ENCODE measurements at regions not wholly inside any gene's neighbourhood (a gene's known extent, or its start where the extent isn't known, plus 50 kb on each side); places are given as distances from the start of the nearest gene placed in this dataset.
A peak's percentile ranks its signal among the peaks of the same experiment; 100 is the strongest.

- DNase-seq: peak; percentile 98
- no peaks in the 10 kb centered on the region for H3K9me3 ChIP-seq (ENCODE audit: low read length)
- POLR2A ChIA-PET (ENCODE audit: unreplicated experiment): interaction anchor here (0.8 kb wide), 1 partner anchor 9 kb away, joined by 5 read pairs; no protein-coding TSS in a partner anchor
- peak; percentile 99 for ATAC-seq
- H3K27me3 ChIP-seq (ENCODE audit: low read length): peaks cover 21% of the 10 kb centered on the region
- H3K79me2 ChIP-seq (ENCODE audit: low read length): no peaks in the 10 kb centered on the region
- BruUV-seq (replicated peaks): no TSS peak
- H3F3A ChIP-seq (ENCODE audit: low read length, unreplicated experiment): no peaks in the 10 kb centered on the region
- no peak overlapping the region for H3K4me3 ChIP-seq (ENCODE audit: low read length)
- no peak overlapping the region for H3K9ac ChIP-seq (ENCODE audit: low read length)
- H3K4me2 ChIP-seq (ENCODE audit: low read length): peak overlapping the region; percentile 40
- no peaks in the 10 kb centered on the region for H3K9me2 ChIP-seq (replicated peaks; ENCODE audit: low read length)
- intact Hi-C loops (cut with micrococcal nuclease): no loop called here
- no peaks in the 10 kb centered on the region for H3K36me3 ChIP-seq (ENCODE audit: low read depth, low read length)
- H3K27ac ChIP-seq (ENCODE audit: low read length): no peak overlapping the region; the same call in 1 of the 2 replicates
- H2AFZ ChIP-seq (ENCODE audit: low read length): no peak overlapping the region
- CTCF ChIA-PET: interaction anchor here (0.7 to 1.1 kb wide), 2 partner anchors 157 to 319 kb away, joined by 3 to 4 read pairs; partner anchors contain the start of gene BTBD17
- no peak for TF ChIP-seq CTCF (conservative IDR thresholded peaks at IDR 0.05; ENCODE audit: low read depth, low read length)
- no peaks in the 10 kb centered on the region for H4K20me1 ChIP-seq (ENCODE audit: low read length)
- H3K4me1 ChIP-seq (ENCODE audit: insufficient read depth, low read length): peaks cover 19% of the 10 kb centered on the region
Measured at GRCh38 chr17:74042744-74043486, 160.6 kb upstream of the RPL38 start.

- no peak overlapping the region for H2AFZ ChIP-seq (ENCODE audit: low read length)
- H3K9me2 ChIP-seq (replicated peaks; ENCODE audit: low read length): no peaks in the 10 kb centered on the region
- H4K20me1 ChIP-seq (ENCODE audit: low read length): no peaks in the 10 kb centered on the region
- no peaks in the 10 kb centered on the region for H3K79me2 ChIP-seq (ENCODE audit: low read length)
- ATAC-seq (no peak), DNase-seq (peak; percentile 32)
- H3K27ac ChIP-seq (ENCODE audit: low read length): no peak overlapping the region
- H3K4me3 ChIP-seq (ENCODE audit: low read length): no peak overlapping the region
- H3K9me3 ChIP-seq (ENCODE audit: low read length): no peaks in the 10 kb centered on the region
- intact Hi-C loops (cut with micrococcal nuclease): no loop called here
- H3K4me2 ChIP-seq (ENCODE audit: low read length): no peak overlapping the region
- TF ChIP-seq EZH2phosphoT487 (IDR thresholded peaks at IDR 0.05; ENCODE audit: borderline replicate concordance, low read length) (no peak), EZH2 (IDR thresholded peaks at IDR 0.05; ENCODE audit: low read length, unreplicated experiment) (no peak), CTCF (conservative IDR thresholded peaks at IDR 0.05; ENCODE audit: low read depth, low read length) (no peak)
- no peaks in the 10 kb centered on the region for H3K36me3 ChIP-seq (ENCODE audit: low read depth, low read length)
- CTCF ChIA-PET: no interaction called here
- peaks cover 28% of the 10 kb centered on the region for H3K27me3 ChIP-seq (ENCODE audit: low read length)
- no TSS peak for BruUV-seq (replicated peaks)
- no peak overlapping the region for H3K9ac ChIP-seq (ENCODE audit: low read length)
- peaks cover 19% of the 10 kb centered on the region for H3K4me1 ChIP-seq (ENCODE audit: insufficient read depth, low read length)
- POLR2A ChIA-PET (ENCODE audit: unreplicated experiment): no interaction called here
- H3F3A ChIP-seq (ENCODE audit: low read length, unreplicated experiment): no peaks in the 10 kb centered on the region
Measured at GRCh38 chr17:74043976-74044375, 159.5 kb upstream of the RPL38 start.

- DNase-seq: peak; percentile 24
- intact Hi-C loops (cut with micrococcal nuclease): no loop called here
- no peak overlapping the region for H2AFZ ChIP-seq (ENCODE audit: low read length)
Measured at GRCh38 chr17:74045608-74046280, 157.7 kb upstream of the RPL38 start.

More at GRCh38 chr17:74045608-74046280, 157.7 kb upstream of the RPL38 start:
- Histone ChIP-seq H3K4me1 (ENCODE audit: insufficient read depth, low read length) (peaks cover 19% of the 10 kb centered on the region), H3K9me3 (ENCODE audit: low read length) (no peaks in the 10 kb centered on the region), H3K79me2 (ENCODE audit: low read length) (no peaks in the 10 kb centered on the region), H3K27me3 (ENCODE audit: low read length) (peaks cover 45% of the 10 kb centered on the region), H3F3A (ENCODE audit: low read length, unreplicated experiment) (no peaks in the 10 kb centered on the region), H3K9me2 (replicated peaks; ENCODE audit: low read length) (no peaks in the 10 kb centered on the region), H4K20me1 (ENCODE audit: low read length) (no peaks in the 10 kb centered on the region), H3K27ac (ENCODE audit: low read length) (no peak overlapping the region), H3K36me3 (ENCODE audit: low read depth, low read length) (no peaks in the 10 kb centered on the region), H3K4me3 (ENCODE audit: low read length) (no peak overlapping the region), H3K4me2 (ENCODE audit: low read length) (no peak overlapping the region), H3K9ac (ENCODE audit: low read length) (no peak overlapping the region)
- ATAC-seq: no peak
- TF ChIP-seq EZH2phosphoT487 (IDR thresholded peaks at IDR 0.05; ENCODE audit: borderline replicate concordance, low read length) (no peak), EZH2 (IDR thresholded peaks at IDR 0.05; ENCODE audit: low read length, unreplicated experiment) (no peak)
- no TSS peak for BruUV-seq (replicated peaks)
- POLR2A ChIA-PET (ENCODE audit: unreplicated experiment): no interaction called here
- CTCF ChIA-PET: no interaction called here

All from PC-3 (cell line).